ENCODE measurements at regions not wholly inside any gene's neighbourhood (a gene's known extent, or its start where the extent isn't known, plus 50 kb on each side); places are given as distances from the start of the nearest gene placed in this dataset.

DNA sequence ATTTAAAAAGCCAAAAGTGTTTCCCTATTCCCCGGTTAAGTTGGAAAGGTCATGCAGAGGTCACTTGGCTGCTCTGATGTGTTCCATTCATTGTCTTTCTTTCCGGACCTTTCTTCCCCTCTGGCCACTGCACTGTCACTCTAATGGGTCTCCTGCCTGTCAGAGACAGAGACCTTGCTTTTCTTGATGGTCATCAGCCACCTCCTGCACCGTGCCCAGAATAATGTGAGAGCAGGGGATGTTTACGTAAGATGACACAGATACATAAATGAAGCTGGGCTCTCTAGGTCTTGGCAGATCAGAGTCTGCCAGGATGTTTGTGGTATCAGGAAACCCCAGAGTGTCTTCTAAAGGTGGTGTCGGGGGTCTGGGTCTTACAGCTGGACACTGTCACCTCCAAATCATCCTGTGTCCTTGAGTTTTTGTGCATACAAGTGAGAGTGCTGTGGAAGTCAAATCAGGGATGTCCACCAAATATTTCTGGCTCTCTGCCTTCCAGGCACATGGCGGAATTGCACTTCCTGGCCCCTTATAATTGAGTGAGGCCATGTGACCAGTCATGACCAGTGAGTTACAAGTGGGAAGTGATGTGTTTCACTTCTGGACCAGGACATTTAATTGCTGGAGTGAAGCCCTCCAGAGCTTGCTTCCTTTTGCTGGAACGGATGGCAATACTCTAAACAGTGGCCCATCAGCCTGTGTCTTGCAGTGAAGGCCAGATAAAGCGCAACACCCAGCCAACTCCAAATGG lies 130.6 kb upstream of the ATP6AP2 start:
- TF ChIP-seq, protein P1, sequence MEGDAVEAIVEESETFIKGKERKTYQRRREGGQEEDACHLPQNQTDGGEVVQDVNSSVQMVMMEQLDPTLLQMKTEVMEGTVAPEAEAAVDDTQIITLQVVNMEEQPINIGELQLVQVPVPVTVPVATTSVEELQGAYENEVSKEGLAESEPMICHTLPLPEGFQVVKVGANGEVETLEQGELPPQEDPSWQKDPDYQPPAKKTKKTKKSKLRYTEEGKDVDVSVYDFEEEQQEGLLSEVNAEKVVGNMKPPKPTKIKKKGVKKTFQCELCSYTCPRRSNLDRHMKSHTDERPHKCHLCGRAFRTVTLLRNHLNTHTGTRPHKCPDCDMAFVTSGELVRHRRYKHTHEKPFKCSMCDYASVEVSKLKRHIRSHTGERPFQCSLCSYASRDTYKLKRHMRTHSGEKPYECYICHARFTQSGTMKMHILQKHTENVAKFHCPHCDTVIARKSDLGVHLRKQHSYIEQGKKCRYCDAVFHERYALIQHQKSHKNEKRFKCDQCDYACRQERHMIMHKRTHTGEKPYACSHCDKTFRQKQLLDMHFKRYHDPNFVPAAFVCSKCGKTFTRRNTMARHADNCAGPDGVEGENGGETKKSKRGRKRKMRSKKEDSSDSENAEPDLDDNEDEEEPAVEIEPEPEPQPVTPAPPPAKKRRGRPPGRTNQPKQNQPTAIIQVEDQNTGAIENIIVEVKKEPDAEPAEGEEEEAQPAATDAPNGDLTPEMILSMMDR (conservative IDR thresholded peaks at IDR 0.05): no peak
- Mint-ChIP-seq H3K36me3 (no peaks in the 10 kb centered on the region), H3K27me3 (no peaks in the 10 kb centered on the region), H3K9me3 (no peaks in the 10 kb centered on the region), H3K27ac (no peak overlapping the region), H3K4me1 (ENCODE audit: unreplicated experiment) (peaks cover 4% of the 10 kb centered on the region), H3K4me3 (no peak overlapping the region)
- no peak for DNase-seq (ENCODE audit: extremely low spot score, unreplicated experiment)

DNA sequence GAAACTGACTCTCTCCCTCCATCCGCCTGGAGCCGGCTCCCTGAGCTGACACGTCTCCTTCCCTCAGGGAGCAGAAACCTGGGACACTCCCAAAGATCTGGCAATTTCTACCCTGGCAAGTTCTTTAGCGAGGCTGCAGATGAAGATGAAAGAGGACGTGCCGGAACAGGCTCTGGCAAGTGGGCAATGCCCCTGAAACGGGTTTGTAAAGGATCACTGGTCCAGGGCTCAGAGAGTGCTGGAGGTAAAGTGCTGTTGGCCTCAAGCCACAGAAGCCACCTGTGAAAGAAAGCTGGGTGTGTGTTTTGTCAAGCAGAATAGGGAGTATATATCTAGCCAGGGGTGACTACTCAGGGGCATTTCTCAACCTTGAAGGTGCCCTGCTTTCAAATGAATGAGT lies 131.4 kb upstream of the ATP6AP2 start:
- peaks cover 4% of the 10 kb centered on the region for H3K4me1 Mint-ChIP-seq (ENCODE audit: unreplicated experiment)
- H3K36me3 Mint-ChIP-seq: no peaks in the 10 kb centered on the region
- no peak overlapping the region for H3K4me3 Mint-ChIP-seq
- no peaks in the 10 kb centered on the region for H3K27me3 Mint-ChIP-seq
- no peaks in the 10 kb centered on the region for H3K9me3 Mint-ChIP-seq
- no peak for DNase-seq (ENCODE audit: extremely low spot score, unreplicated experiment)
- TF ChIP-seq, protein P1 (conservative IDR thresholded peaks at IDR 0.05): no peak
- H3K27ac Mint-ChIP-seq: no peak overlapping the region

DNA sequence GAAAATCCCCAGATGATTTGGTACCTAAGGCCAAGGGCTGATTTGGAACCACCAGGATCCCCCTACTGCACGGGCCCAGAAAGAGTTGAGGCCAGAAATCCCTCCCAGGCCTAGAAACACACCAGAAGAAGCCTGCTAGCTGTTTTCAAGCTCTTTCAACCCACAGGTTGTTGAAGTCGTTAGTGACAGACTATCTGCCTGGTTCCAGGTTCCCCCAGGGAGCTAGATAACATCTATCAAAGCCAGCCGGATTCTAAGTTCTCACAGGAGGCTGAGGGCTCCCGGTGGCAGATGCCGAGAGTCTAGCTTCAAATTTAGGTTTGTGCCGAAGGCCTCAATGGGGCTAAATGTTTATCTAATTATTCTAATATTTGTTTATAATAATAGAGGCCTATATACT lies 132.0 kb upstream of the ATP6AP2 start:
- TF ChIP-seq, protein P1 (conservative IDR thresholded peaks at IDR 0.05): no peak
- no peaks in the 10 kb centered on the region for H3K9me3 Mint-ChIP-seq
- no peaks in the 10 kb centered on the region for H3K27me3 Mint-ChIP-seq
- no peak for DNase-seq (ENCODE audit: extremely low spot score, unreplicated experiment)
- H3K4me3 Mint-ChIP-seq: no peak overlapping the region
- no peaks in the 10 kb centered on the region for H3K36me3 Mint-ChIP-seq
- peaks cover 4% of the 10 kb centered on the region for H3K4me1 Mint-ChIP-seq (ENCODE audit: unreplicated experiment)
- no peak overlapping the region for H3K27ac Mint-ChIP-seq

DNA sequence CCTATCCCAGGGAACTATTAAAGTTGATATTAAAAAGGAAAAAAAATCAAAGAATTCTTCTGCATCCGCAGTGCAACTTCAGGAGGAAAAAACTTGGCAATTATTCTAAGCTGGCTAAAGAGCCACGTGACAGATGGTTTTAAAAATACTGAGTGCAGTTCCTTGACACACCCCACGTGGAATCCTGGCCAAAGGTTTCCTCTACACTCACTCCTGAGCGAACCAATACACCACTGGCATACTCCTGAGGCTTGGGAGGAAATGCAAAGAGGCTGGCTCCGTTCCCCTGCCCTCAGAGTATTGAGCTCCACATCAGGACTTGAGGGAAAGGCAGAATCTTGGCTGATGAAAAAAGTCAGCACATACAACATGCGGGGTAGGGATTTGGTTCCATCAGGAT lies 133.8 kb upstream of the ATP6AP2 start:
- H3K27me3 Mint-ChIP-seq: no peaks in the 10 kb centered on the region
- no peak overlapping the region for H3K4me3 Mint-ChIP-seq
- peaks cover 4% of the 10 kb centered on the region for H3K4me1 Mint-ChIP-seq (ENCODE audit: unreplicated experiment)
- TF ChIP-seq, protein P1 (conservative IDR thresholded peaks at IDR 0.05): no peak
- DNase-seq (ENCODE audit: extremely low spot score, unreplicated experiment): no peak
- no peaks in the 10 kb centered on the region for H3K36me3 Mint-ChIP-seq
- H3K27ac Mint-ChIP-seq: no peak overlapping the region
- no peaks in the 10 kb centered on the region for H3K9me3 Mint-ChIP-seq

DNA sequence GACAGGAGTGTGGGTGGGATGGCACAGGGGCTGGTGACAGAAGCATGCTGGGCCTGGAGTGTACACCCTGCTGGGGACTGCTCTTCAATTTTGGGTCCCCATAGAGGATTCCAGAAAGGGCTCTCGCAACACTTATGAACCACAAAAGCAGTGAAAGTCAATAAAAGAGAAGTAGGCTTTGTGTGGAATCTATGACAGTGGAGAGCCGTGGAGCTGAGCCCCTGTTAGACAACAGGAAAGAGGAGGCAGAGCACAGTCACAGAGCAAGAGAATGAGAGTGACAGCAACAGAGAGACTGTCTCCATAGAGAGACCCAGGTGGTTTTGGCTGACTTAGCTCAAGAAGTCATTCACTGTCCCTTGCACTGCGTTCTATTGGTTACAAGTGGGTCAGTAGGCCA lies 135.1 kb upstream of the ATP6AP2 start:
- Mint-ChIP-seq H3K27ac (no peak overlapping the region), H3K9me3 (no peaks in the 10 kb centered on the region)
- no peak for DNase-seq (ENCODE audit: extremely low spot score, unreplicated experiment)

More for the DNA sequence above, 135.1 kb upstream of the ATP6AP2 start:
- Mint-ChIP-seq H3K27me3 (no peaks in the 10 kb centered on the region), H3K4me1 (ENCODE audit: unreplicated experiment) (peaks cover 8% of the 10 kb centered on the region), H3K36me3 (no peaks in the 10 kb centered on the region), H3K4me3 (no peak overlapping the region)
- TF ChIP-seq, protein P1 (conservative IDR thresholded peaks at IDR 0.05): no peak
